ENCODE measurements at regions not wholly inside any gene's neighbourhood (a gene's known extent, or its start where the extent isn't known, plus 50 kb on each side); places are given as distances from the start of the nearest gene placed in this dataset.

GRCh38 chr4:12926189-12927066 lies 557.7 kb downstream of the RAB28 start (continued):
- TF ChIP-seq FOXK2 (IDR thresholded peaks at IDR 0.05) (peak; percentile 37; the same call in 1 of the 2 replicates), NFIC (IDR thresholded peaks at IDR 0.05; ENCODE audit: low read length) (0 out of 2 replicates have a peak, but pooled peaks have one; percentile 57), FOXA3 (CRISPR knock-in tag; IDR thresholded peaks at IDR 0.05) (peak; percentile 93), SIX4 (CRISPR knock-in tag; IDR thresholded peaks at IDR 0.05) (no peak), AGO1 (IDR thresholded peaks at IDR 0.05; ENCODE audit: low read depth, low read length, poor library complexity, severe bottlenecking) (no peak), MYPOP (CRISPR knock-in tag; IDR thresholded peaks at IDR 0.05) (0 out of 2 replicates have a peak, but pooled peaks have one; percentile 23), NCOA2 (CRISPR knock-in tag; IDR thresholded peaks at IDR 0.05) (peak; percentile 63), TGIF2 (CRISPR knock-in tag; IDR thresholded peaks at IDR 0.05) (no peak), MEF2D (CRISPR knock-in tag; IDR thresholded peaks at IDR 0.05) (0 out of 2 replicates have a peak, but pooled peaks have one; percentile 41), TERF1 (CRISPR knock-in tag; IDR thresholded peaks at IDR 0.05) (no peak), MED8 (CRISPR knock-in tag; IDR thresholded peaks at IDR 0.05; ENCODE audit: insufficient replicate concordance) (no peak), FOSL2 (CRISPR knock-in tag; IDR thresholded peaks at IDR 0.05) (peak; percentile 64), ERF (CRISPR knock-in tag; IDR thresholded peaks at IDR 0.05) (0 out of 2 replicates have a peak, but pooled peaks have one; percentile 31), NR1H2 (CRISPR knock-in tag; IDR thresholded peaks at IDR 0.05; ENCODE audit: borderline replicate concordance, low read depth) (no peak), NR2F6 (IDR thresholded peaks at IDR 0.05) (no peak), NR2F6 (CRISPR knock-in tag; IDR thresholded peaks at IDR 0.05) (peak; percentile 35; the same call in 1 of the 2 replicates), SRY (CRISPR knock-in tag; IDR thresholded peaks at IDR 0.05) (no peak), ZNF251 (CRISPR knock-in tag; IDR thresholded peaks at IDR 0.05) (no peak), MIER2 (CRISPR knock-in tag; IDR thresholded peaks at IDR 0.05) (no peak; the same call in 1 of the 2 replicates), ZNF34 (CRISPR knock-in tag; IDR thresholded peaks at IDR 0.05; ENCODE audit: borderline replicate concordance) (no peak; the same call in 1 of the 2 replicates), SMAD1 (CRISPR knock-in tag; IDR thresholded peaks at IDR 0.05; ENCODE audit: borderline replicate concordance, low read depth) (no peak), TSC22D2 (CRISPR knock-in tag; IDR thresholded peaks at IDR 0.05; ENCODE audit: borderline replicate concordance) (no peak), MEIS1 (CRISPR knock-in tag; IDR thresholded peaks at IDR 0.05; ENCODE audit: borderline replicate concordance) (peak; percentile 85; the same call in 1 of the 2 replicates)
- TF ChIP-seq, protein P1, sequence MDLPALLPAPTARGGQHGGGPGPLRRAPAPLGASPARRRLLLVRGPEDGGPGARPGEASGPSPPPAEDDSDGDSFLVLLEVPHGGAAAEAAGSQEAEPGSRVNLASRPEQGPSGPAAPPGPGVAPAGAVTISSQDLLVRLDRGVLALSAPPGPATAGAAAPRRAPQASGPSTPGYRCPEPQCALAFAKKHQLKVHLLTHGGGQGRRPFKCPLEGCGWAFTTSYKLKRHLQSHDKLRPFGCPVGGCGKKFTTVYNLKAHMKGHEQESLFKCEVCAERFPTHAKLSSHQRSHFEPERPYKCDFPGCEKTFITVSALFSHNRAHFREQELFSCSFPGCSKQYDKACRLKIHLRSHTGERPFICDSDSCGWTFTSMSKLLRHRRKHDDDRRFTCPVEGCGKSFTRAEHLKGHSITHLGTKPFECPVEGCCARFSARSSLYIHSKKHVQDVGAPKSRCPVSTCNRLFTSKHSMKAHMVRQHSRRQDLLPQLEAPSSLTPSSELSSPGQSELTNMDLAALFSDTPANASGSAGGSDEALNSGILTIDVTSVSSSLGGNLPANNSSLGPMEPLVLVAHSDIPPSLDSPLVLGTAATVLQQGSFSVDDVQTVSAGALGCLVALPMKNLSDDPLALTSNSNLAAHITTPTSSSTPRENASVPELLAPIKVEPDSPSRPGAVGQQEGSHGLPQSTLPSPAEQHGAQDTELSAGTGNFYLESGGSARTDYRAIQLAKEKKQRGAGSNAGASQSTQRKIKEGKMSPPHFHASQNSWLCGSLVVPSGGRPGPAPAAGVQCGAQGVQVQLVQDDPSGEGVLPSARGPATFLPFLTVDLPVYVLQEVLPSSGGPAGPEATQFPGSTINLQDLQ (CRISPR knock-in tag; IDR thresholded peaks at IDR 0.05) = no peak
- TF ChIP-seq, protein P2, sequence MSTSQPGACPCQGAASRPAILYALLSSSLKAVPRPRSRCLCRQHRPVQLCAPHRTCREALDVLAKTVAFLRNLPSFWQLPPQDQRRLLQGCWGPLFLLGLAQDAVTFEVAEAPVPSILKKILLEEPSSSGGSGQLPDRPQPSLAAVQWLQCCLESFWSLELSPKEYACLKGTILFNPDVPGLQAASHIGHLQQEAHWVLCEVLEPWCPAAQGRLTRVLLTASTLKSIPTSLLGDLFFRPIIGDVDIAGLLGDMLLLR (CRISPR knock-in tag; IDR thresholded peaks at IDR 0.05) = no peak

All from HepG2 (cell line).